GM06990 (cell line): ENCODE measurements at regions not wholly inside any gene's neighbourhood (a gene's known extent, or its start where the extent isn't known, plus 50 kb on each side); places are given as distances from the start of the nearest gene placed in this dataset.

ENCODE experiments used
- DNase-seq: peaks from one replicate; pipeline ENCODE4 v3.0.0-alpha.2; 2011; ENCODE audit not compliant: insufficient read length; ENCODE audit errors: extremely low read depth
- H3K27me3 ChIP-seq: replicated peaks from 2 replicates; pipeline ENCODE4 v1.6.0; 2011; ENCODE audit warnings: low read length; ENCODE audit not compliant: control insufficient read depth, insufficient read depth
- H3K36me3 ChIP-seq: 2 replicates; pipeline ENCODE4 v1.5.1; 2011; ENCODE audit warnings: low read length; ENCODE audit not compliant: control insufficient read depth, insufficient read depth
- H3K4me3 ChIP-seq: replicated peaks from 2 replicates; pipeline ENCODE4 v1.5.1; 2011; ENCODE audit warnings: low read depth, mild to moderate bottlenecking, control low read depth, low read length
- CTCF ChIP-seq: IDR thresholded peaks from 2 replicates; pipeline ENCODE4 v1.5.1; 2011; ENCODE audit warnings: low read length, control low read depth, mild to moderate bottlenecking, inconsistent platforms; ENCODE audit not compliant: insufficient read depth, poor library complexity, severe bottlenecking

GRCh38 chr1:30615816-30616590 lies 107.4 kb downstream of the MATN1 start:
- no peaks in the 10 kb centered on the region for H3K36me3 ChIP-seq
- H3K27me3 ChIP-seq, result peaks cover 3% of the 10 kb centered on the region
- no peak for TF ChIP-seq CTCF
- H3K4me3 ChIP-seq, result no peak overlapping the region
- no peak for DNase-seq

- Histone ChIP-seq H3K4me3 (no peak overlapping the region), H3K36me3 (no peaks in the 10 kb centered on the region), H3K27me3 (peaks cover 3% of the 10 kb centered on the region)
- TF ChIP-seq CTCF, result no peak
- no peak for DNase-seq
Measured at GRCh38 chr1:30615076-30615795, 108.1 kb downstream of the MATN1 start.

GRCh38 chr1:30613188-30613587 lies 110.2 kb downstream of the MATN1 start:
- Histone ChIP-seq H3K36me3 (no peaks in the 10 kb centered on the region), H3K4me3 (no peak overlapping the region), H3K27me3 (peaks cover 2% of the 10 kb centered on the region)
- DNase-seq, result no peak
- TF ChIP-seq CTCF, result no peak

GRCh38 chr1:30612536-30613065 lies 110.8 kb downstream of the MATN1 start:
- TF ChIP-seq CTCF, result no peak
- Histone ChIP-seq H3K36me3 (no peaks in the 10 kb centered on the region), H3K4me3 (no peak overlapping the region), H3K27me3 (peaks cover 2% of the 10 kb centered on the region)
- DNase-seq, result no peak

- H3K27me3 ChIP-seq, result no peaks in the 10 kb centered on the region; the same call in none of the 2 replicates
- no peaks in the 10 kb centered on the region for H3K36me3 ChIP-seq
- no peak for TF ChIP-seq CTCF
- no peak for DNase-seq
- H3K4me3 ChIP-seq, result no peak overlapping the region
Measured at GRCh38 chr1:30611741-30612309, 111.6 kb downstream of the MATN1 start.
